NCI-H345 (cell line): ENCODE measurements at regions not wholly inside any gene's neighbourhood (a gene's known extent, or its start where the extent isn't known, plus 50 kb on each side); places are given as distances from the start of the nearest gene placed in this dataset.

Experiments
- DNase-seq: peaks from one replicate; lab custom pipeline; 2025; lab: John Stamatoyannopoulos, UW

GRCh38 chr1:78426408-78426807, 64.4 kb upstream of the PTGFR start:
- no peak for DNase-seq

- DNase-seq, result no peak
Observed at GRCh38 chr1:78427506-78427905, 63.3 kb upstream of the PTGFR start.

GRCh38 chr1:78432016-78432415, 58.8 kb upstream of the PTGFR start:
- DNase-seq, result no peak

- no peak for DNase-seq
Observed at GRCh38 chr1:78434351-78434750, 56.4 kb upstream of the PTGFR start.

- no peak for DNase-seq
Observed at GRCh38 chr1:78436961-78437360, 53.8 kb upstream of the PTGFR start.

- DNase-seq, result no peak
Observed at GRCh38 chr1:78437396-78437795, 53.4 kb upstream of the PTGFR start.

GRCh38 chr1:78437941-78438340, 52.8 kb upstream of the PTGFR start:
- no peak for DNase-seq

- DNase-seq, result no peak
Observed at GRCh38 chr1:78440381-78440793, 50.4 kb upstream of the PTGFR start.
